Prostate gland (tissue), 2 donors: ENCODE measurements at regions not wholly inside any gene's neighbourhood (a gene's known extent, or its start where the extent isn't known, plus 50 kb on each side); places are given as distances from the start of the nearest gene placed in this dataset.

ENCODE experiments used
- DNase-seq: peaks from one replicate; pipeline ENCODE4 v3.0.0-alpha.2; 2019; ENCODE audit warnings: low spot score
- H3K27ac ChIP-seq, 2 donors: fragments of 200-600 bp; sonication (generic); 2 replicates each; pipeline ENCODE4 v1.5.1; 2017 to 2019
- H3K27me3 ChIP-seq: fragments of 200-600 bp; sonication (generic); replicated peaks from 2 replicates; pipeline ENCODE4 v1.5.1; 2019; ENCODE audit not compliant: insufficient read depth
- H3K36me3 ChIP-seq, 2 donors: fragments of 200-600 bp; sonication (generic); 1 replicate in 1 of 2; 2 replicates in 1 of 2; pipeline versions ENCODE4 v1.5.1 to v1.8.1; 2017 to 2019
- H3K4me1 ChIP-seq: fragments of 200-600 bp; sonication (generic); replicated peaks from 2 replicates; pipeline ENCODE4 v1.5.1; 2019
- H3K4me3 ChIP-seq, 2 donors: fragments of 200-600 bp; sonication (generic); 2 replicates each; pipeline ENCODE4 v1.5.1; 2017 to 2019
- H3K9me3 ChIP-seq: fragments of 200-600 bp; sonication (generic); 2 replicates; pipeline ENCODE4 v1.5.1; 2017
- POLR2A ChIP-seq: fragments of 450-650 bp; IDR thresholded peaks from one replicate; pipeline ENCODE4 v1.6.1; 2016; ENCODE audit warnings: antibody characterized with exemption, mild to moderate bottlenecking
- POLR2AphosphoS5 ChIP-seq: sonication (generic); formaldehyde crosslinking; IDR thresholded peaks from one replicate; pipeline ENCODE4 v1.6.1; 2017; ENCODE audit warnings: antibody characterized with exemption
- WGBS: methylation state at CpG from one replicate; pipeline ENCODE4 v1.1.5; 2018; 5-methylcytosine and 5-hydroxymethylcytosine counted together
- intact Hi-C: fragments of 100-400 bp; cut with DNase I; formaldehyde crosslinking; loops from one replicate; pipeline ENCODE4 v1.14.2; 2022
- TF ChIP-seq, protein P1 (sequence below), 4 experiments: fragments of 200-600 bp in 2 of 4; fragments of 450-650 bp in 2 of 4; sonication (generic) in 2 of 4; IDR thresholded peaks; 1 replicate in 3 of 4; 2 replicates in 1 of 4; pipeline ENCODE4 v1.5.1; 2016 to 2019; ENCODE audit warnings: antibody characterized with exemption in 4 of 4, mild to moderate bottlenecking in 2 of 4, moderate library complexity in 2 of 4

DNA sequence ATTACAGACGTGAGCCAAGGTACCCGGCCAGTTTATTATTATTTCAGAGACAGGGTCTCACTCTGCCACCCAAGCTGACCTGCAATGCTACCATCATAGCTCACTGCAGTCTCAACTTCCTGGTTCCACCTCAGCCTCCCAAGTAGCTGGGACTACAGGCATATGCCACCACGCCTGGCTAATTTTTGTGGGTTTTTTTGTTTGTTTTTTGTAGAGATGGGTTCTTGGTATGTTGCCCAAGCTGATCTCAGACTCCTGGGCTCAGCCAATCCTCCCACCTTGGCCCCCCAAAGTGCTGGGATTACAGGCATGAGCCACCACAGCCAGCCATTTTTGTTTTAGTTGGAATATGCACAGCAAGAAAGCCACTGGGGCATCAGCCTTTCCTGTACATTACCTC, 115.7 kb downstream of the MRM1 start:
- H3K4me1 ChIP-seq: peaks cover 4% of the 10 kb centered on the region
- no peaks in the 10 kb centered on the region for H3K9me3 ChIP-seq
- TF ChIP-seq POLR2A: no peak
- TF ChIP-seq, protein P1, sequence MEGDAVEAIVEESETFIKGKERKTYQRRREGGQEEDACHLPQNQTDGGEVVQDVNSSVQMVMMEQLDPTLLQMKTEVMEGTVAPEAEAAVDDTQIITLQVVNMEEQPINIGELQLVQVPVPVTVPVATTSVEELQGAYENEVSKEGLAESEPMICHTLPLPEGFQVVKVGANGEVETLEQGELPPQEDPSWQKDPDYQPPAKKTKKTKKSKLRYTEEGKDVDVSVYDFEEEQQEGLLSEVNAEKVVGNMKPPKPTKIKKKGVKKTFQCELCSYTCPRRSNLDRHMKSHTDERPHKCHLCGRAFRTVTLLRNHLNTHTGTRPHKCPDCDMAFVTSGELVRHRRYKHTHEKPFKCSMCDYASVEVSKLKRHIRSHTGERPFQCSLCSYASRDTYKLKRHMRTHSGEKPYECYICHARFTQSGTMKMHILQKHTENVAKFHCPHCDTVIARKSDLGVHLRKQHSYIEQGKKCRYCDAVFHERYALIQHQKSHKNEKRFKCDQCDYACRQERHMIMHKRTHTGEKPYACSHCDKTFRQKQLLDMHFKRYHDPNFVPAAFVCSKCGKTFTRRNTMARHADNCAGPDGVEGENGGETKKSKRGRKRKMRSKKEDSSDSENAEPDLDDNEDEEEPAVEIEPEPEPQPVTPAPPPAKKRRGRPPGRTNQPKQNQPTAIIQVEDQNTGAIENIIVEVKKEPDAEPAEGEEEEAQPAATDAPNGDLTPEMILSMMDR (IDR thresholded peaks at IDR 0.05): no peak
- no peak for TF ChIP-seq POLR2AphosphoS5
- H3K27me3 ChIP-seq: peaks cover 2% of the 10 kb centered on the region
- no peak for DNase-seq
- no peaks in the 10 kb centered on the region for H3K36me3 ChIP-seq
- H3K4me3 ChIP-seq: no peak overlapping the region
- H3K27ac ChIP-seq: no peak overlapping the region
- WGBS: 65% methylated on average over 3 of the region's 3 CpGs
- intact Hi-C loops: no loop called here

DNA sequence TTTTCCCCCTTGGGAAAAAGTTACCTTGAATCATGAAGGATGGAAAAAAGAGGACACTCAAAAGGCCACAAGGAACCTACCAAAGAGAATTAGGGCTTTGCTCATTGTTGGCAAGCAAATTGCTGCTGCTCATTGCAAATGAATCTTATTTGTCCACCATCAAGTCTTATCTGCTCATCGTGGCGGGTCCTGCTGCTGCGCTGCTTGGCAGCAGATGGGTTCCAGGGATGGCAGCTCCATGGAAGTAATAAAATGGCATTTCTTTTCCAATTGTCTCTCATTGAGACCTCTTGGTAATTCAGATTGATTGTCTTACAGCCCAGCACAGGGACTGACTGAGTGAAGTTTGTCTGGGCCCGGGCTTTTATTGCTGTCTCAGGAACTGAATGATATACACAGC, 118.7 kb downstream of the MRM1 start:
- Histone ChIP-seq H3K27ac (no peak overlapping the region), H3K9me3 (no peaks in the 10 kb centered on the region), H3K4me1 (peaks cover 4% of the 10 kb centered on the region), H3K36me3 (no peaks in the 10 kb centered on the region), H3K4me3 (no peak overlapping the region), H3K27me3 (no peaks in the 10 kb centered on the region)
- intact Hi-C loops: no loop called here
- TF ChIP-seq POLR2A: no peak
- TF ChIP-seq, protein P1 (IDR thresholded peaks at IDR 0.05): no peak
- TF ChIP-seq POLR2AphosphoS5: no peak
- WGBS: 81% methylated on average over 4 of the region's 4 CpGs
- DNase-seq: no peak

DNA sequence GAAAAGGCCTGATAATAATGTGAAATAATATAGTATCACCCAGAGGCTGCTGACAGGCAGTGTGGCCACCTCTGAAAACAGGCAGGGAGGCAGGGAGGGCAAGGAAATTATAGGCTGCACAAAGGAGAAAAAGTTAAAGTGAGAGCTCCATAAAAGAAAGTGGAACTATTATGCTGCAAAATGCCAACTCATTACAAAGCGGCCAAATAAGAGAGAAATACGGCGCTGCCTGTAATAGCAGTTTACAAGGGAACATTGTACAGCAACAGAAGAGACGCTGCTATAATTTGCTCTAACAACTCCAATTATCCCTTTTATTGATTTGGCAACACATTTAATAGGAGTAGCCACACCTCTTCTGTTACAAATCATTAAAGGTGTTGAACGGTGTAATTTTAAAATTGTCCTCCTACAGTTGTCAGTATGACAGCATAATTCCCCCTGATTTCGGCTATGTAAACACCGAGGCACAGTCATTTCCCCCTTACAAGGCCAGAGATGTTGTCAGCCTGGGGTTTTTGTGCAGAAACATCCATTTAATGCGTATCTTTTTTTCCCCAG, 120.3 kb downstream of the MRM1 start:
- intact Hi-C loops: no loop called here
- H3K4me3 ChIP-seq: peak overlapping the region; percentile 35 to 38
- H3K27me3 ChIP-seq: no peaks in the 10 kb centered on the region
- DNase-seq: no peak
- no peaks in the 10 kb centered on the region for H3K9me3 ChIP-seq
- 6% methylated on average over 8 of the region's 8 CpGs for WGBS
- no peaks in the 10 kb centered on the region for H3K36me3 ChIP-seq
- peak overlapping the region; percentile 25 to 54 for H3K27ac ChIP-seq
- TF ChIP-seq, protein P1 (IDR thresholded peaks at IDR 0.05): no peak
- TF ChIP-seq POLR2A (no peak), POLR2AphosphoS5 (peak; percentile 5)
- H3K4me1 ChIP-seq: peaks cover 4% of the 10 kb centered on the region

DNA sequence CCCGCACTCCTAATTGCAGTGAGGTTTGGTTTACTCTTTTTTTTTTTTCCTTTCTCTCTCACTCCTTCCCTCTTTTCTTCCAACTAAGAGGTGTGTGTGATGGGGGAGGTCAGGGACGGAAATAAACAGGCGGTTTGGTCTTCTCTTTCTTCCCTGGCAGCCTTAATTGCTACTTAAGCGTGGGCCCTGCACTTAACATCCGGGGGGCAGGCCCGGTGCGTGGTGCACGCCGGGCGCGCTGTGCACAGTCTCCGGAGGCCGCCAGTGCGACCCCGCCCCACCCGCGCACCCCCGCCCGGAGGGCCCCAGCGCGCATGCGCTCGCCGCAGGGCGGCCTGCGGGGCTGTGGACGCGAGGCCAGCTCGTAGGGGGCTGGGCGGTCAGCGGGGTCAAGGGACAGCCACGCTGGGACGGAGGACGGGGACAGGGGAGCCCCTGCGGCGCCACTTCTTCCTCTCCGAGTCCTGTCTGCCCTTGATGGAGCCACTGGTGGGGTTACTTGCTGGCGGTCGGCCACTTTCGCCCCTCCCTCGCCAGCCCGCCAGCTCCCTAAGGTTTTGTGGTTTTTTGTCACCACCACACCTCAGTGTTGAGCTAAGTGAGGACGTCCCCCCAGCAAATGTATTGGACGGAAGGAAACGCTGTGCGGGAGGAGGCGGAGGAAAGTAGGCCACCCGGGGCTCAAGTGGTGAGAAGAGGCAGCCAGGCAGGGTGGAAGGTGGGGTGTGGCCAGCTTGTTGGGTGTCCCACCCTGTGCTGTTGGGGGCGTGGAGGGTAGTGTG, 120.9 kb downstream of the MRM1 start:
- intact Hi-C loops: no loop called here

DNA sequence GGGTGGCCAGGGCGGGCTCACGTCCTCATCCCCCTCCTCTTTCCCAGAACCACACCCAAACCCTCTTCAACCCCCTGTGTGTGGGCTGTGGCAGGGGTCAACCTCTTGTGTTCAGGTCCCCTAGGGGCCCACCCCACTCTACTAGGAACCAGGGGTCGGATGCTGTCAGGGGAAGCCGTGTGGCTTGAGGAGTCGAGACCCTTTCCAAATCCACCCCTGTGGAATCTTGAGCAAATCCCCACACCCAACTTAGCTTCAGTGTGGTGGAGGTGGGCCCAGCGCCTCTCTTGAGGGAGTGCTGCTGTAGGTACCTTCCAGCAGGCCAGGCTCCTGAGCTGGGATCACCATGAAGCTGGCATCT, 121.5 kb downstream of the MRM1 start:
- peaks cover 4% of the 10 kb centered on the region for H3K4me1 ChIP-seq
- no peak for TF ChIP-seq POLR2A
- TF ChIP-seq POLR2AphosphoS5: no peak
- TF ChIP-seq, protein P1 (IDR thresholded peaks at IDR 0.05): no peak
- WGBS: 76% methylated on average over 6 of the region's 6 CpGs

More for the DNA sequence above, 120.9 kb downstream of the MRM1 start:
- Histone ChIP-seq H3K36me3 (no peaks in the 10 kb centered on the region), H3K27me3 (no peaks in the 10 kb centered on the region), H3K27ac (peak overlapping the region; percentile 22 to 54), H3K4me1 (peaks cover 4% of the 10 kb centered on the region), H3K4me3 (peak overlapping the region; percentile 35 to 38), H3K9me3 (no peaks in the 10 kb centered on the region)
- TF ChIP-seq POLR2AphosphoS5 (no peak), POLR2A (peak; percentile 10)
- DNase-seq: peak; percentile 9
- 9% methylated on average over 37 of the region's 49 CpGs for WGBS

More for the DNA sequence above, 121.5 kb downstream of the MRM1 start:
- H3K9me3 ChIP-seq: no peaks in the 10 kb centered on the region
- peaks cover under 1% of the 10 kb centered on the region for H3K27me3 ChIP-seq
- H3K36me3 ChIP-seq: no peaks in the 10 kb centered on the region
- no peak for DNase-seq
- peak overlapping the region in 1 of 2 donors; percentile 38 for H3K4me3 ChIP-seq
- intact Hi-C loops: no loop called here
- no peak overlapping the region for H3K27ac ChIP-seq
